ENCODE measurements at regions not wholly inside any gene's neighbourhood (a gene's known extent, or its start where the extent isn't known, plus 50 kb on each side); places are given as distances from the start of the nearest gene placed in this dataset.
"Not testable (repeated sequence)": the region's sequence is repeated elsewhere in the genome, so short reads cannot be mapped to it uniquely, and the experiment has no call there.

DNA sequence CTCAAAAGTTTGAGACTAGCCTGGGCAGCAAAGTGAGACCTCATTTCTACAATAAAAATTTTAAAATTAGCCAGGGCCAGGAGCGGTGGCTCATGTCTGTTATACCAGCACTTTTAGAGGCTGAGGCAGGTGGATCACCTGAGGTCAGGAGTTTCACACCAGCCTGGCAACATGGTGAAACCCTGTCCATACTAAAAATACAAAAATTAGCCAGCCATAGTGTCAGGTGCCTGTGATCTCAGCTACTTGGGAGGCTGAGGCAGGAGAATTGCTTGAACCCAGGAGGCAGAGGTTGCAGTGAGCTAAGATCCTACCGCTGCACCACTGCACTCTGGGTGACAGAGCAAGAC is 85.1 kb upstream of the MAP4 start:
- H3K4me1 ChIP-seq; H3K4me3 ChIP-seq; H3K9me3 ChIP-seq (replicated peaks); H3K27me3 ChIP-seq (ENCODE audit: low read depth); intact Hi-C loops (cut with micrococcal nuclease); DNase-seq; H3K36me3 ChIP-seq; H3K27ac ChIP-seq (replicated peaks): not testable (repeated sequence)

DNA sequence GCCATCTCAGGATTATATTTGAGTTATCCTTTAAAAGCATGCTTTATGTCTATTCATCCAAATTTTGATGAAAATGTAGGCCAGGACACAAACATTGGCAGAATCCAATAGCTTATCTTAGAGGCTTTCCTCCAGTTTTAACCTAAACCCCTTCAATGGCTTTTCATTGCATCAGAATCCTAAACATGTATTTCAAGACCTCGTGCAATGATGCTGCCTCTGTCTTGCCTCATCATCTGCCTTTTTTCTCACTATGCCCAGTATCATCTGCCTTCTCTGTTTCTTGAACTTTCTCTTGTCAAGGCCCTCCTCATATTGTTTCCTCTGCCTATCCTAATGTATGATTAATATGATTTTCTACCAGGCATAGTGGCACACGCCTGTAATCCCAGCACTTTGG is 76.1 kb upstream of the MAP4 start:
- intact Hi-C loops (cut with micrococcal nuclease), result no loop called here
- TF ChIP-seq, protein P1, sequence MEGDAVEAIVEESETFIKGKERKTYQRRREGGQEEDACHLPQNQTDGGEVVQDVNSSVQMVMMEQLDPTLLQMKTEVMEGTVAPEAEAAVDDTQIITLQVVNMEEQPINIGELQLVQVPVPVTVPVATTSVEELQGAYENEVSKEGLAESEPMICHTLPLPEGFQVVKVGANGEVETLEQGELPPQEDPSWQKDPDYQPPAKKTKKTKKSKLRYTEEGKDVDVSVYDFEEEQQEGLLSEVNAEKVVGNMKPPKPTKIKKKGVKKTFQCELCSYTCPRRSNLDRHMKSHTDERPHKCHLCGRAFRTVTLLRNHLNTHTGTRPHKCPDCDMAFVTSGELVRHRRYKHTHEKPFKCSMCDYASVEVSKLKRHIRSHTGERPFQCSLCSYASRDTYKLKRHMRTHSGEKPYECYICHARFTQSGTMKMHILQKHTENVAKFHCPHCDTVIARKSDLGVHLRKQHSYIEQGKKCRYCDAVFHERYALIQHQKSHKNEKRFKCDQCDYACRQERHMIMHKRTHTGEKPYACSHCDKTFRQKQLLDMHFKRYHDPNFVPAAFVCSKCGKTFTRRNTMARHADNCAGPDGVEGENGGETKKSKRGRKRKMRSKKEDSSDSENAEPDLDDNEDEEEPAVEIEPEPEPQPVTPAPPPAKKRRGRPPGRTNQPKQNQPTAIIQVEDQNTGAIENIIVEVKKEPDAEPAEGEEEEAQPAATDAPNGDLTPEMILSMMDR (IDR thresholded peaks at IDR 0.05; ENCODE audit: borderline replicate concordance), result no peak
- no peak overlapping the region for H3K27ac ChIP-seq (replicated peaks)
- H3K27me3 ChIP-seq (ENCODE audit: low read depth), result no peaks in the 10 kb centered on the region
- peaks cover 15% of the 10 kb centered on the region for H3K4me1 ChIP-seq
- H3K36me3 ChIP-seq, result no peaks in the 10 kb centered on the region
- no peak overlapping the region for H3K4me3 ChIP-seq
- DNase-seq, result no peak
- no peaks in the 10 kb centered on the region for H3K9me3 ChIP-seq (replicated peaks)

- intact Hi-C loops (cut with micrococcal nuclease), result no loop called here
- Histone ChIP-seq H3K4me1 (peaks cover 34% of the 10 kb centered on the region), H3K27ac (replicated peaks) (peak overlapping the region; percentile 97), H3K27me3 (ENCODE audit: low read depth) (no peaks in the 10 kb centered on the region), H3K36me3 (no peaks in the 10 kb centered on the region), H3K9me3 (replicated peaks) (no peaks in the 10 kb centered on the region), H3K4me3 (no peak overlapping the region)
- TF ChIP-seq, protein P1 (IDR thresholded peaks at IDR 0.05; ENCODE audit: borderline replicate concordance), result no peak
- DNase-seq, result no peak
Observed at GRCh38 chr3:48090166-48090939, 74.1 kb upstream of the MAP4 start.

- H3K27ac ChIP-seq (replicated peaks), result peak overlapping the region; percentile 97
- peaks cover 2% of the 10 kb centered on the region for H3K36me3 ChIP-seq
- peak; percentile 98 for DNase-seq
- H3K4me1 ChIP-seq, result peaks cover 49% of the 10 kb centered on the region
- no peaks in the 10 kb centered on the region for H3K27me3 ChIP-seq (ENCODE audit: low read depth)
- H3K4me3 ChIP-seq, result peak overlapping the region; percentile 84
- no peaks in the 10 kb centered on the region for H3K9me3 ChIP-seq (replicated peaks)
- TF ChIP-seq, protein P1 (IDR thresholded peaks at IDR 0.05; ENCODE audit: borderline replicate concordance), result no peak
- intact Hi-C loops (cut with micrococcal nuclease), result loop anchor here (10.0 kb wide), 1 partner anchor 94 kb away; no protein-coding TSS in a partner anchor
Observed at GRCh38 chr3:48088749-48089466, 72.7 kb upstream of the MAP4 start.

- DNase-seq, result no peak
- intact Hi-C loops (cut with micrococcal nuclease), result loop anchor here (10.0 kb wide), 1 partner anchor 93 kb away; no protein-coding TSS in a partner anchor
- Histone ChIP-seq H3K36me3 (peaks cover 3% of the 10 kb centered on the region), H3K4me1 (peaks cover 56% of the 10 kb centered on the region), H3K4me3 (peak overlapping the region; percentile 84), H3K27me3 (ENCODE audit: low read depth) (no peaks in the 10 kb centered on the region), H3K27ac (replicated peaks) (peak overlapping the region; percentile 97), H3K9me3 (replicated peaks) (no peaks in the 10 kb centered on the region)
- TF ChIP-seq, protein P1 (IDR thresholded peaks at IDR 0.05; ENCODE audit: borderline replicate concordance), result no peak
Observed at GRCh38 chr3:48088056-48088748, 72.0 kb upstream of the MAP4 start.

All from left ventricle myocardium inferior (tissue), 1 donor.